Activated B cell treated with CpG ODN at 0.5 μM for 24 hours (primary cell): ENCODE measurements at regions not wholly inside any gene's neighbourhood (a gene's known extent, or its start where the extent isn't known, plus 50 kb on each side); places are given as distances from the start of the nearest gene placed in this dataset.

Source experiments
- ATAC-seq: fragments of 200-7000 bp; cut with Tn5 transposase; one replicate; pipeline ENCODE4 v1.10.0; 2021; ENCODE audit warnings: low read depth, mild to moderate bottlenecking, moderate library complexity
- CTCF ChIA-PET: fragments of 350-600 bp; sonication (Branson Sonifier 250); formaldehyde crosslinking; loops from one replicate; lab custom pipeline; 2021; ENCODE audit warnings: antibody characterized with exemption; lab: Charles Lee
- POLR2A ChIA-PET: fragments of 350-600 bp; sonication (Branson Sonifier 250); formaldehyde crosslinking; loops from one replicate; lab custom pipeline; 2021; ENCODE audit warnings: antibody characterized with exemption; lab: Charles Lee
- DNase-seq: peaks from one replicate; pipeline ENCODE4 v3.0.0; 2022
- H3K27ac Mint-ChIP-seq: one replicate; pipeline ENCODE4 v1.8.0; 2020; ENCODE audit warnings: mixed read lengths
- H3K27me3 Mint-ChIP-seq: one replicate; pipeline ENCODE4 v1.8.0; 2021; ENCODE audit warnings: mixed read lengths
- H3K36me3 Mint-ChIP-seq: one replicate; pipeline ENCODE4 v1.8.0; 2021; ENCODE audit warnings: low read depth, mixed read lengths
- H3K4me1 Mint-ChIP-seq: one replicate; pipeline ENCODE4 v1.8.0; 2021; ENCODE audit warnings: mixed read lengths
- H3K4me3 Mint-ChIP-seq: one replicate; pipeline ENCODE4 v1.8.0; 2020; ENCODE audit warnings: mild to moderate bottlenecking, mixed read lengths
- H3K9me3 Mint-ChIP-seq: one replicate; pipeline ENCODE4 v1.8.0; 2020; ENCODE audit warnings: mixed read lengths
- CTCF ChIP-seq: fragments of 200-600 bp; IDR thresholded peaks from one replicate; pipeline ENCODE4 v1.8.0; 2022; ENCODE audit warnings: antibody characterized with exemption, mild to moderate bottlenecking
- intact Hi-C: fragments of 100-400 bp; cut with micrococcal nuclease; formaldehyde crosslinking; loops from one replicate; pipeline ENCODE4 v1.15.1; 2024

DNA sequence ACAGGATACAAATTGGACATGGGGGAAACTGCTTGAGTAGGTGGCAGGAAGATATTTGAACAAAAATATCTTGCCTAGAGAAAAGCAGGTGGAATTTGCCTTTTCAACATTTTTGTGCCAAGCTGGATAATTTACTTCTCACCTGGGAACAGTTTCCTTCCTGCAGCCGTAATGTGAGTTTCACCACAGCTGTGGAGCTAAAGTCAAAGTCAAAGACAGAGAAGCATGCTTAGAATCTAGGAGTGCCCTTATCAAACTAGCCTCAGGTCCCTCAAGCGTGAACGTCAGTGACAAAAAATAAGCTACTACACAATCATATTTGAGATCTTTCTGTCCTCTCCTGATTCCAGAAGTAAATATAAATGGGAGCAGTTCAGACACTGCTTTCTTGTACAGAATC lies 588.9 kb downstream of the MAT2B start:
- no peak for ATAC-seq

GRCh38 chr5:164097749-164098148 lies 592.3 kb downstream of the MAT2B start:
- H3K27ac Mint-ChIP-seq: no peak overlapping the region
- H3K27me3 Mint-ChIP-seq: no peaks in the 10 kb centered on the region
- intact Hi-C loops: no loop called here
- H3K36me3 Mint-ChIP-seq: no peaks in the 10 kb centered on the region
- ChIA-PET CTCF (no interaction called here), POLR2A (no interaction called here)
- DNase-seq (no peak), ATAC-seq (no peak)
- H3K4me3 Mint-ChIP-seq: no peak overlapping the region
- no peaks in the 10 kb centered on the region for H3K4me1 Mint-ChIP-seq
- no peaks in the 10 kb centered on the region for H3K9me3 Mint-ChIP-seq
- no peak for TF ChIP-seq CTCF

More for the DNA sequence above, 588.9 kb downstream of the MAT2B start:
- Mint-ChIP-seq H3K36me3 (no peaks in the 10 kb centered on the region), H3K27me3 (no peaks in the 10 kb centered on the region), H3K9me3 (no peaks in the 10 kb centered on the region), H3K27ac (no peak overlapping the region), H3K4me1 (no peaks in the 10 kb centered on the region), H3K4me3 (no peak overlapping the region)
- TF ChIP-seq CTCF: no peak
- POLR2A ChIA-PET: no interaction called here
- DNase-seq: no peak
- CTCF ChIA-PET: no interaction called here
- intact Hi-C loops: no loop called here

DNA sequence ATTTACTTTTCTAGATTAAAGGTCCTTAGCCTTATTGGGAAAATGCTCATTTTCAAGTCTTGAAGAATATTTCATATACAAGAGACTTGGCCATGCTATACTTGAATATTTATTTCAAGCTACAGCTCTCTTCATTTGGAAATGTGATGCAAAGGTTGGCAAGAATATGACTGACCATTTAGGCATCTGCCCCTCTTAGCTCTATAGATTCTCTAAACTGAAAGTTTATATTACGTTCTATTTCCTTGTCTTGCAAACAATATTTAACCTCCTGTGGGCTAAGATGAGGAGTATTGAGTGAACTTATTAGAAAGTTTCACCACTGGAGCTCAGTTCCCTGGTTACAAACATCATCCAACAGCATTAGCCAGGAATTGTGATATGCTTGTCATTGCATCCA lies 593.1 kb downstream of the MAT2B start:
- ATAC-seq: no peak
- ChIA-PET POLR2A (no interaction called here), CTCF (no interaction called here)
- no peaks in the 10 kb centered on the region for H3K36me3 Mint-ChIP-seq
- no peak for DNase-seq
- H3K27me3 Mint-ChIP-seq: no peaks in the 10 kb centered on the region
- no peaks in the 10 kb centered on the region for H3K4me1 Mint-ChIP-seq
- intact Hi-C loops: no loop called here
- TF ChIP-seq CTCF: no peak
- H3K4me3 Mint-ChIP-seq: no peak overlapping the region
- H3K27ac Mint-ChIP-seq: no peak overlapping the region
- no peaks in the 10 kb centered on the region for H3K9me3 Mint-ChIP-seq

GRCh38 chr5:164098979-164099378 lies 593.6 kb downstream of the MAT2B start:
- ChIA-PET POLR2A (no interaction called here), CTCF (no interaction called here)
- Mint-ChIP-seq H3K27ac (no peak overlapping the region), H3K36me3 (no peaks in the 10 kb centered on the region), H3K9me3 (no peaks in the 10 kb centered on the region), H3K27me3 (no peaks in the 10 kb centered on the region), H3K4me3 (no peak overlapping the region), H3K4me1 (no peaks in the 10 kb centered on the region)
- ATAC-seq (no peak), DNase-seq (no peak)
- intact Hi-C loops: no loop called here
- TF ChIP-seq CTCF: no peak

DNA sequence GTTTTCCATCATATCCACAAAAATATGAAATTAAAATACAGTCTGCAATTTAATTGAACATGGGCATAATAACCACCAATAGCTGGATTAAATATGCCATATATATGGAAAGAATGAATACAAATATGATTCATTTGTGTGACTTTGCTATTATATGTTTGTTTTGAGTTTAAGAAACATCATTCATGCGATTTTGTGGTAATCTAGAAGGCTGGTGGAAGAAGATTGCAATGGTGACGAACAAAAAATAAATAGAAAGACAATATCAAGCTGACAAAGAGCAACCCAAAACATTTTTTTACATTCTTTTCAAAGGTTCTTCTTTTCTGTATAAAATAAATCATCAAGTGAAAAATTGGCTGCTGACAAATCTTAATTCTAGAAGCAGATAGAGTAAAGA lies 610.0 kb downstream of the MAT2B start:
- ChIA-PET POLR2A (no interaction called here), CTCF (no interaction called here)
- DNase-seq: no peak
- Mint-ChIP-seq H3K4me1 (no peaks in the 10 kb centered on the region), H3K36me3 (no peaks in the 10 kb centered on the region), H3K4me3 (no peak overlapping the region), H3K27me3 (no peaks in the 10 kb centered on the region), H3K27ac (no peak overlapping the region), H3K9me3 (peaks cover 3% of the 10 kb centered on the region)
- intact Hi-C loops: no loop called here
- no peak for ATAC-seq
- TF ChIP-seq CTCF: no peak
